Lung (tissue), 11 donors: ENCODE measurements at regions not wholly inside any gene's neighbourhood (a gene's known extent, or its start where the extent isn't known, plus 50 kb on each side); places are given as distances from the start of the nearest gene placed in this dataset.
A peak's percentile ranks its signal among the peaks of the same experiment; 100 is the strongest.

Experiments
- ATAC-seq: fragments of 200-7000 bp; cut with Tn5 transposase; one replicate; pipeline ENCODE4 v1.9.1; 2020; ENCODE audit warnings: moderate number of reproducible peaks; ENCODE audit not compliant: insufficient read depth, low FRiP score
- DNase-seq, 3 donors: peaks; one replicate each; pipeline ENCODE4 v3.0.0-alpha.2; 2013 to 2017
- H3K27ac ChIP-seq, 2 donors: one replicate each; pipeline ENCODE4 v1.5.1; 2013; ENCODE audit warnings: mild to moderate bottlenecking in 2 of 2, moderate library complexity in 2 of 2, control low read depth in 1 of 2, inconsistent platforms in 1 of 2, low read depth in 1 of 2, low read length in 1 of 2
- H3K27me3 ChIP-seq, 3 donors: one replicate each; pipeline ENCODE4 v1.5.1; 2013; ENCODE audit warnings: low read length in 2 of 3; ENCODE audit not compliant: control insufficient read depth in 3 of 3, insufficient read depth in 3 of 3
- H3K36me3 ChIP-seq, 4 donors: one replicate each; pipeline ENCODE4 v1.5.1; 2013; ENCODE audit warnings: low read length in 4 of 4, mild to moderate bottlenecking in 1 of 4, moderate library complexity in 1 of 4; ENCODE audit not compliant: control insufficient read depth in 4 of 4, insufficient read depth in 4 of 4
- H3K4me1 ChIP-seq, 5 donors: one replicate each; pipeline ENCODE4 v1.5.1; 2013; ENCODE audit warnings: low read length in 5 of 5, mild to moderate bottlenecking in 2 of 5, moderate library complexity in 1 of 5; ENCODE audit not compliant: control insufficient read depth in 5 of 5, insufficient read depth in 5 of 5
- H3K4me3 ChIP-seq: one replicate; pipeline ENCODE4 v1.5.1; 2013; ENCODE audit warnings: mild to moderate bottlenecking, control low read depth, moderate library complexity
- H3K9ac ChIP-seq, 2 donors: one replicate each; pipeline ENCODE4 v1.5.1; 2013; ENCODE audit warnings: low read length in 2 of 2, control low read depth in 1 of 2; ENCODE audit not compliant: insufficient read depth in 1 of 2
- H3K9me3 ChIP-seq, 4 donors: one replicate each; pipeline ENCODE4 v1.5.1; 2013; ENCODE audit warnings: low read length in 3 of 4, mild to moderate bottlenecking in 1 of 4, moderate library complexity in 1 of 4; ENCODE audit not compliant: control insufficient read depth in 4 of 4, insufficient read depth in 3 of 4
- WGBS, 2 donors: extraction: QIAGEN DNeasy Blood & Tissue Kit; methylation state at CpG; one replicate each; pipeline ENCODE4 v1.1.7; 2013; 5-methylcytosine and 5-hydroxymethylcytosine counted together
- TF ChIP-seq, protein P1 (sequence below): IDR thresholded peaks from 2 replicates; pipeline ENCODE4 v1.5.1; 2012; ENCODE audit warnings: mild to moderate bottlenecking; ENCODE audit errors: control extremely low read depth, extremely low read depth
- donor health status: control.
- donor health status: control.
- donor health status: Bipolar disorder and iron deficiency.
- donor health status: healthy.
- donor health status: DM: yes; HTN: yes; CAD: no.

DNA sequence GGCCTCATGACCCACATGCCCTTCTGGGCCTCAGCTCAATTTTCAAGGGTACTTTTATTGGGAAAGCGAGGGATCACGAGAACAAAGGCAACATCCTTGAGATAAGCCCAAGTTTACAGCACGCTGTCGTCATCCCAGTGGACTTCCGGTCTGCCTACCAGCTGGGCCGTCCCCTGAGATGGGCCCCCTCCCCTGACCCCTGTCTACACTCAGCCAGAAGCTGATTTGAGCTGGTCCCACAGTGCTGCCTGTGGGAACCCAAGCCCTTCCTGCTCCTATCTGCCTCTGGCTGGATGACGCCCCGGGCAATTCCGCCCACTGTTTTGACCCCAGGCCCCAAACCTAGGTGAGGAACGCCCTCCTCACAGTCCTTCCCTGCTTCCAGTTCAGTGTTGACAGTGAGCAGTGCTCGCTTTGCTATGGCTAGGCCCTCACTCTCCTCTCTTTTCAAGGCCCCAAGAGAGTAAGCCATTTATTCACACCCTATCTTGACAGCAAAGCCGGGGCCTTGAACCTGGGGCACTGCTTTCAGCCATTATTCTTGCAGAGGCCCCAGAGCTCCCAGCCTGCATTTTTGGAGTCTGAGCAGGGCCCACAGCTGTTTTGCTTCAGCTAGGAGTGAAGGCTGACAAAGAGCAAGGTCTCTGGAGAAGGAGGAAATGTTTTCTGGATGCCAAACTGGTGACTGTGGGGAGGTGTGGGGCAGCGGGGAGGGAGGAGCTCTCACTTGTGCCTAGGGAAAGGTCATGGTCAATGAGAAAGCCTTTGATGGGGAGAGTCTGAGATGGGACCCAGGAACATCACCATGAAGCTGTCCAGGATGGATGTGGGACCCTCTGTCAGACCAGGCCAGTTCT, 164.6 kb upstream of the BCOR start:
- H3K27ac ChIP-seq, result peak overlapping the region in 1 of 2 donors; percentile 84
- DNase-seq (peak; percentile 75 to 82 (median 81)), ATAC-seq (no peak)
- 55 to 68% methylated on average over 13 of the region's 13 CpGs for WGBS, 2 donors
- H3K4me3 ChIP-seq, result no peak overlapping the region
- TF ChIP-seq, protein P1, sequence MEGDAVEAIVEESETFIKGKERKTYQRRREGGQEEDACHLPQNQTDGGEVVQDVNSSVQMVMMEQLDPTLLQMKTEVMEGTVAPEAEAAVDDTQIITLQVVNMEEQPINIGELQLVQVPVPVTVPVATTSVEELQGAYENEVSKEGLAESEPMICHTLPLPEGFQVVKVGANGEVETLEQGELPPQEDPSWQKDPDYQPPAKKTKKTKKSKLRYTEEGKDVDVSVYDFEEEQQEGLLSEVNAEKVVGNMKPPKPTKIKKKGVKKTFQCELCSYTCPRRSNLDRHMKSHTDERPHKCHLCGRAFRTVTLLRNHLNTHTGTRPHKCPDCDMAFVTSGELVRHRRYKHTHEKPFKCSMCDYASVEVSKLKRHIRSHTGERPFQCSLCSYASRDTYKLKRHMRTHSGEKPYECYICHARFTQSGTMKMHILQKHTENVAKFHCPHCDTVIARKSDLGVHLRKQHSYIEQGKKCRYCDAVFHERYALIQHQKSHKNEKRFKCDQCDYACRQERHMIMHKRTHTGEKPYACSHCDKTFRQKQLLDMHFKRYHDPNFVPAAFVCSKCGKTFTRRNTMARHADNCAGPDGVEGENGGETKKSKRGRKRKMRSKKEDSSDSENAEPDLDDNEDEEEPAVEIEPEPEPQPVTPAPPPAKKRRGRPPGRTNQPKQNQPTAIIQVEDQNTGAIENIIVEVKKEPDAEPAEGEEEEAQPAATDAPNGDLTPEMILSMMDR, result no peak
- peaks cover 0 to 4% (median 0%) of the 10 kb centered on the region in 3 donors for H3K27me3 ChIP-seq
- peaks cover 0 to 22% (median 6%) of the 10 kb centered on the region in 5 donors for H3K4me1 ChIP-seq
- H3K36me3 ChIP-seq, result no peaks in the 10 kb centered on the region
- no peak overlapping the region for H3K9ac ChIP-seq
- H3K9me3 ChIP-seq, result peaks cover 0 to 4% (median 0%) of the 10 kb centered on the region in 4 donors

DNA sequence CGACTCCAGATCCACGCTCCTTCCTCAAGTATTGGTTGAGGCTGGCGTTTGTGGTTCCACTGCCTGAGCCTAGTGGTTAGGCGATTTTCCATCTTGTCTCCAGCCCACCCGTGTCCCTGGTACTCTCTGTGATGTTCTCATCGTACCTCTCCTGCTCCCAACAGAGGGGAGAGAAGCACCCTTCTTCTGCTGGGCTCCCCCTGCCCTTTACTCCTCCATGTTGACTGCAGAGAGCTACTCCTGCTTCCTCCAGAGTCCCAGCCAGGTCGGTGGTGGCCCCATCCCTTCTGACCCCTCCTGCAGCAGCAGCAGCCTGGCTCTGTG, 164.0 kb upstream of the BCOR start:
- H3K36me3 ChIP-seq, result no peaks in the 10 kb centered on the region
- no peak for DNase-seq
- H3K4me1 ChIP-seq, result peaks cover 0 to 21% (median 6%) of the 10 kb centered on the region in 5 donors
- H3K27me3 ChIP-seq, result peaks cover 0 to 4% (median 0%) of the 10 kb centered on the region in 3 donors
- no peak overlapping the region for H3K4me3 ChIP-seq
- H3K9ac ChIP-seq, result no peak overlapping the region
- 80 to 88% methylated on average over 6 to 7 of the region's 7 CpGs for WGBS, 2 donors
- H3K9me3 ChIP-seq, result peaks cover 0 to 4% (median 0%) of the 10 kb centered on the region in 4 donors
- peak overlapping the region in 1 of 2 donors; percentile 84 for H3K27ac ChIP-seq
- TF ChIP-seq, protein P1, result no peak
- no peak for ATAC-seq

DNA sequence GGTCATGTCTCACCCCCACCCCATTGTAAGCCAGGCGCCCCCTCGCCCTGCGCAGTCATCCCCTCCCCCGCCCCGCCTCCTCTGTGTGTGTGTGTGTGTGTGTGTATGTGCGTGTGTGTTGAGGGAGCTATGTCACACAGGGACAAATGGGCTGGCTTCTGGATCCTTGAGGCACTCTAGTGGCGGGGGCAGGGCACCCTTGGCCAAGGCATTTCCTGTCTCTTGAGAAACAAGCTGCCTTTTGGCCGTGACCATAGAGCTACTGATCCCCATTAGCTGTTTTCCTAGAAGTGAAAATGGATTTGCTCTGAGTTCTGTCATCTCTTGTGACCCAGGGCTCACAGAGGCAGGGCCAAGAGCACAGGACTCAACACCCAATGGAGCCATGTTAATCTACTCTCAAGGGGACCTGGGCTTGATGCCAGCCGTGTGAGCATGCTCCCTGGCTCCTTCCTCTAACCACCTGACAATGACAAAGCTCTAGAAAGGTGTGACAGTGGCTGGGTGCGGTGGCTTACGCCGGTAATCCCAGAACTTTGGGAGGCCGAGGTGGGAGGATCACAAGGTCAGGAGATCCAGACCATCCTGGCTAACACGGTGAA, 162.5 kb upstream of the BCOR start:
- peaks cover 0 to 21% (median 6%) of the 10 kb centered on the region in 5 donors for H3K4me1 ChIP-seq
- peaks cover 0 to 4% (median 0%) of the 10 kb centered on the region in 4 donors for H3K9me3 ChIP-seq
- DNase-seq, result peak; percentile 54 to 75 (median 64)
- H3K36me3 ChIP-seq, result no peaks in the 10 kb centered on the region
- WGBS, 2 donors, result 71 to 75% methylated on average over 13 to 14 of the region's 14 CpGs
- peaks cover 0 to 4% (median 3%) of the 10 kb centered on the region in 3 donors for H3K27me3 ChIP-seq
- H3K4me3 ChIP-seq, result no peak overlapping the region
- TF ChIP-seq, protein P1, result no peak
- H3K27ac ChIP-seq, result peak overlapping the region in 1 of 2 donors; percentile 45
- H3K9ac ChIP-seq, result no peak overlapping the region
- ATAC-seq, result no peak
